ENCODE measurements at regions not wholly inside any gene's neighbourhood (a gene's known extent, or its start where the extent isn't known, plus 50 kb on each side); places are given as distances from the start of the nearest gene placed in this dataset.

GRCh38 chr18:37769826-37770225 is 204.2 kb upstream of the CELF4 start:
- DNase-seq (ENCODE audit: low spot score) = no peak

DNA sequence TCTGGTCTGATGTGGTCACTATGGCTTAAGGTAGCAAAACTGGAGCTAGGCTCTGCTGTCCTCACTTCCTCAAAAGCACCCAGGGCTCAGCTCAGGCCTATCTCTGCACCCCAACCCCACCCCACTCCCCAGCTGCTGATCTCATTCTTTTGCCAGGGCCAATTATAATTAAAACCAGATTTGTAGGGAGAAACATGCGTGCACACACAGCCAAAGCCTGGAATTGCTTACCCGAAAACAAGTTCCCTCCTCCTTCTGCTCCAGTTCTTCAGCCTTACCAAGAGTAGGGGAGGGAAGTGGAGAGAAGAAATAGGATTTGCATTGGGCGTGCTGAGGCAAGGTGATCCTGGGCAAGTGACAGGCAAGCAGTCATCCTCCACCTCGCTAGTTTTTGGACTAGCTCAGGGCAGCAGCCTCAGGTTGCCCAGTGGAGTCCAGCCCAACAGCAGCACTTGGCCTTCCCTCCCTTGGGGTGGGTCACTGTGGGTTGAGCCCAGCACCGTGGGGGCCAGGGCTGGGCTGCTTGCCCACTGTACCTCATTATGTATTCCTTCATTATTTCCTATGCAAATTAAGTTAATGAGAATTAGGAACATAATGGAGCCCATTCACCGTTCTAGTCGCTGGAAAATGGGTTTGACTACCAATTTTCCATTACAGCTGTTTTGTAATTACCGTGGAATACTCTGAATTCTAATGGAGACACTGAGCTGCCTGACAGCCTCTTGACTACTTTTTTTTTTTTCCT is 199.1 kb upstream of the CELF4 start:
- no peak for DNase-seq (ENCODE audit: low spot score)

- no peak for DNase-seq (ENCODE audit: low spot score)
These were observed 196.6 kb upstream of the CELF4 start for GRCh38 chr18:37762076-37762621.

GRCh38 chr18:37754141-37754540 is 188.5 kb upstream of the CELF4 start:
- no peak for DNase-seq (ENCODE audit: low spot score)

- DNase-seq (ENCODE audit: low spot score) = no peak
These were observed 176.8 kb upstream of the CELF4 start for GRCh38 chr18:37742436-37742835.

- no peak for DNase-seq (ENCODE audit: low spot score)
These were observed 175.5 kb upstream of the CELF4 start for GRCh38 chr18:37741032-37741623.

GRCh38 chr18:37734406-37734805 is 168.8 kb upstream of the CELF4 start:
- no peak for DNase-seq (ENCODE audit: low spot score)

DNA sequence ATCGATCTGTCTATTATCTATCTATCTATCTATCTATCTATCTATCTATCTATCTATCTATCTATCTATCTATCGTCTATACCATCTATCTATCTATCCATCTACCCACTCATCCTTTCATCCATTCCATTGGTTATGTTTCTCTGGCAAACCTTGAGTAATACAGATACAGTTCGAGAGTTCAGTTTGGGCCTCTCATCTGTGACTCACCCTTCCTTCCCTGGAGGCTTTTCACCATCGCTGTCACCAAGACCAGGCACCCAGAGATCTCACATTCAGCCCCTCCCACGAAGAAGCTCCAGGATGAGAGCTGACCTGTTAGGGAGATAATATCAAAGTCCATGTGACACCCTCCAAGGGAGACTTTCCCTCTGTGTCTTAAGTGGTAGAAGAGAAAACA is 164.1 kb upstream of the CELF4 start:
- DNase-seq (ENCODE audit: low spot score) = no peak

DNA sequence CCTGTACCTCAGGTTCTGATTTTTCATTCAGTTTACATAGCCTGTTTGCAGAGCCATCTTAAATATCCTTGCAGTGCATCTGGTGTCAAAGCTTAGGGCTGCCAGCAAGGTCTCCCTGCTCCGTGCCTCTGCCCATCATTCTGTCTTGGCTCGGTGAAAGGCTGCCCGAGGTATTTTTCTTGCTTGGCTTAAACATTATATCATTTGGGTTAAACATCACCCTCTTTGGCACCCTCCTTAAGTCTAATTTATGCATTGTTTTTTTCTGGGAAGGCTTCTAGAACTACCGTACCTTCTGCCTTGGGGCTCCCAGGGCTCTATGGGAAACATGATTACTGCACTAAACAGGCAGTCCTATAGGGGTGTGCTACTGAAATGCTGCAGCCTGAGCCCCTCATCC is 158.6 kb upstream of the CELF4 start:
- no peak for DNase-seq (ENCODE audit: low spot score)

- no peak for DNase-seq (ENCODE audit: low spot score)
These were observed 156.2 kb upstream of the CELF4 start for GRCh38 chr18:37721544-37722522.

DNA sequence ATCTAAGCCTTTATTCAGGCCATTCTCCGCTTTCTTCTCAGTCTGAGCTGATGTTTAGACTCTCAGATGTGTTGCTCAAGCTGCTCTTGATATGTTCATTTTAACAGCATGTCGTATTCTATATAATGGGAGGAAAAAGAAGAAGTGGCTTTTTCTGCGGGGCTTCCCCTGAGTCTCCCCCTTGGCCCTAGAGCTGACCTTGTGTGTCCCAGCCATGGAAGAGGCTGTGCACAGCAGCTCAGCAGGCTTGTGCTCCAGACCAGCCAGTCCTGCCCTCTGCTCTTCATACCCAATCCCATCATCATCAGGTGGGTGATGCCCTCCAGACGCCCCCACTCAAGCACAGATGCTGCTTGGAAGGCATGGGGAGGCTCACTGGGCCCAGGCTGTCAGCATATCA is 155.1 kb upstream of the CELF4 start:
- no peak for DNase-seq (ENCODE audit: low spot score)

GRCh38 chr18:37717656-37718055 is 152.1 kb upstream of the CELF4 start:
- no peak for DNase-seq (ENCODE audit: low spot score)

DNA sequence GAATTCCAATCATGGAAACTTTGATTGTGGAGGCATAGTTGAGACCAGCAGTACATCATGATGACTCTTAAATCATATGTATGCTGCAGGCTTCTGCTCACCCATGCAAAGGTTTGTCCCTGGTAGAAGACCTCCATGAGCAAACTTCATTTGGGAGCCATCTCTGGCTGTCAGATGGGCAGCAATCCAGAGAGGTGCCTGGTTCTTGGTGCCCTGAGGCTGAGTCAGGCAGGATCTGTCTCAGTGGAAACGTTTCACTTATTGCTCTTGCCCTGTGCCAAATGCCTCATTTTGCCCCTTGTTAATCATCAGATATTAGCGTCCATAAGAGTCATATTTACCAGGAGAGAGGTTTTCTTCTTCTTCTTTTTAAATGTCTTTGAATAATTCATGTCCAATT is 151.5 kb upstream of the CELF4 start:
- no peak for DNase-seq (ENCODE audit: low spot score)

DNA sequence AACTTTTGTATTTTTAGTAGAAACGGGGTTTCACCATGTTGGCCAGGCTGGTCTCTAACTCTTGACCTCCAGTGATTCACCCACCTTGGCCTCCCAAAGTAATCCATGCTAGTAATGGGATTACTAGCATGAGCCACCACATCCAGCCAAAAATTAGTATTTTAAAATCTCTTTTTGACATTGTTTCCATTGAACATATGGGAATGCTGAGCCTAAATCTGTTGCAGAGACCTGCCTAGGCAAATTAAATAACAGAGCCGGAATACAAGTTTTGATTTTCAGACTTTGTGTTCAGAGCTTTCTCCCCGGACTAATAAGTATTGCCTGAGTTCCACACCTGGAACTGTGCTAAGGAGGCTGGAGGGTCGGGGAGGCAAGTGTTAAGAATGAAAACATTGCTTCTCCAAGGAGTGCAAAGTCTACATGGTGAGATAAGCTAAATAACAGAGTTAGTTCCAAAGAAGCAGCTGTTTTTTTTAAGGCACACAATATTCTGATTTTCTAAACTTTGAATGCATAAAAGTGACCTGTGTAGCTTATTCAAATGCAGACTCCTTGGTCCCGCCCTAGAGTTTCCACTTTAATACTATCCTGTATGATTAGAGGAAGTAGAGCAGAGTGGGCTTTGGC is 150.6 kb upstream of the CELF4 start:
- no peak for DNase-seq (ENCODE audit: low spot score)

- no peak for DNase-seq (ENCODE audit: low spot score)
These were observed 149.1 kb upstream of the CELF4 start for GRCh38 chr18:37714691-37715090.

DNA sequence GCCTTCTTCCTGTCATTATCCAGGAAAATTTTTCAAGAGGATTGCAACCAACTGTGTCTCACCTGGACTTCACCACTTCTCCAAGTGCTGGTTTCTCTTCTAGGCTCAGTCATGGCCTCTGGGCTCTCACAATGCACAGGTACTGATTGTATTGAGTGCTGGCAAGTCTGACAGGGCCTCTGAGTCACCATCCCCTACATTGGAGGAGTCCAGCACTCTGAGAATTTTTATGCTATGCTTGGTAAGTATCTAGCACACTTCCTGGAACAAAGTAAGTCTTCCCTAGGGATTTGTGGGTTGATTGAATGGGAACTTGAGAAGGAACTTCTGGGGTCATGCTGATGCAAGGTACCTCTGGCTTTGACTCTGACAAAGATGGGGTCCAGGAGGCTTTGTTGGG is 147.2 kb upstream of the CELF4 start:
- no peak for DNase-seq (ENCODE audit: low spot score)

DNA sequence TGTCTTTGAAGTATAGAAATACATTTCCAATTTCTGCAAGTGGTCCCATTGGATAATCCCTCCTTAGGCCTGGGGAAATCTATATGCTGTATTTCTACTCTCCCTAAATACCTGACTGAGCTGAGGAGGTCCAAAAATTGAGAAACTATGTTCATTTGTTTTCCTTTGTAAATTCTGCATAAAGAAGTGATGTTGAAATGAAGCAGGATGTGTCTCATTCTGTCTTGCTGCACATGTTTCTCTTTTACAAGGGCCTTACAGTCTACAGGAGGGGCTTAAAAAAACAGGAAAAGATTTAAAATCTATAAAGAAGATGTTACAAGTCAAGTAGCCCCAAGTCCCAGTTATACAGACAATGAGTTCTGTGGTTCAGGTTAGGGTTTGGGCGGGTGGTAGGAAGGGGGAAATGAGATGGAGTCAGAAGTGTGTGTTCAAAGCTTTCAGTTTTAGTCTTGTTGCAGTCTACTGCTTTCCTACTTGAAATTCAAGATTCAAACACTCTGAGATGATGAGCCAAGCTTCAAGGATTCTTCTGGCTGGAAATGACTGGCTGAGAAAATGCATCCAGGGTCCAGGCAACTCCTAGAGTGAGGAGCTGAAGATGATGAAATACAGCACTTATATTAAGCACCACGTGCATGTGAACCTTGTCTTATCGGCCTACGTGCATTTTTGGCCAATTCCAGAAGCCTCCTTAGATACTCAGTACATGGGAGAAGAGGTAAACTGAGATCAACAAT is 146.3 kb upstream of the CELF4 start:
- no peak for DNase-seq (ENCODE audit: low spot score)

DNA sequence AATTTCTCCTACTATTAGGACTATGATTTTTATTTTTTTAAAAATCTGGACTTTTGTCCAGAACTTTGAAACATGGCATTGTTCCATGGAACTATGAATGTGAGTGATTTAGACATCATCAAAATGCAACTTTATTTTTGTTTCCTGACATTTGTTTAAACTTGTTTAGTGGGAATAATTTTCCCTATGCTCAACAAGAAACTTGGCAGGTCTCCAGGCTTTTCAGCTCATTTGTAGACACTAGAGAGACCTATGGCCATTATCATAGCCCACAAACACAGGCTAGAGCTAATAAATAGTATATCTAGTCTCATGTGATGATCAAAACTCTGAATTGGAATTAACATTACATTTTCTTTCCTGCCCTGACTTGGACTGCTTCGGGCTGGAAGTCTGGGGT is 145.1 kb upstream of the CELF4 start:
- no peak for DNase-seq (ENCODE audit: low spot score)

DNA sequence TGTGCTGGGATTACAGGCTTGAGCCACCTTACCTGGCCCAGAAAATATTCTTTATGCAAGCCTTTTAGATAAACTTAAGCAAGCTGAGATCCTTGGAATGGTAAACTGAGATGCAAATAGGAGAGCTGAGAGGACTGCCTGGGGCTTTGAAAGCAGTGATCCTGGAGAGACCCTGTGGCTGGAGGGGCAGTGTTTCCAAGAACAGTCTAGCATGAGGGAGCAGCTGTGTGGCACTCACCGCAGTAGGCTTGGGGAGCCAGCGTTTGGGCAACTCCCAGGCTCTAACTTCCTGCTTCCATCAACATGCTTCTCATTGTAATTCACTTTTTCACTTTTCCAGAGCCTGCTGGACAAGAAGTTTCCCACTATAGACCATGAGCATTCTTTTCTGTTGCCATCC is 144.1 kb upstream of the CELF4 start:
- DNase-seq (ENCODE audit: low spot score) = no peak

GRCh38 chr18:37705016-37705415 is 139.4 kb upstream of the CELF4 start:
- no peak for DNase-seq (ENCODE audit: low spot score)

- DNase-seq (ENCODE audit: low spot score) = no peak
These were observed 137.2 kb upstream of the CELF4 start for GRCh38 chr18:37702841-37703240.
